Prostate gland (tissue), 2 donors: ENCODE measurements at regions not wholly inside any gene's neighbourhood (a gene's known extent, or its start where the extent isn't known, plus 50 kb on each side); places are given as distances from the start of the nearest gene placed in this dataset.

ENCODE experiments used
- CTCF ChIP-seq, 4 experiments: fragments of 200-600 bp in 2 of 4; fragments of 450-650 bp in 2 of 4; sonication (generic) in 2 of 4; IDR thresholded peaks; 1 replicate in 3 of 4; 2 replicates in 1 of 4; pipeline ENCODE4 v1.5.1; 2016 to 2019; ENCODE audit warnings: antibody characterized with exemption in 4 of 4, mild to moderate bottlenecking in 2 of 4, moderate library complexity in 2 of 4
- POLR2A ChIP-seq: fragments of 450-650 bp; IDR thresholded peaks from one replicate; pipeline ENCODE4 v1.6.1; 2016; ENCODE audit warnings: antibody characterized with exemption, mild to moderate bottlenecking
- POLR2AphosphoS5 ChIP-seq: sonication (generic); formaldehyde crosslinking; IDR thresholded peaks from one replicate; pipeline ENCODE4 v1.6.1; 2017; ENCODE audit warnings: antibody characterized with exemption

DNA sequence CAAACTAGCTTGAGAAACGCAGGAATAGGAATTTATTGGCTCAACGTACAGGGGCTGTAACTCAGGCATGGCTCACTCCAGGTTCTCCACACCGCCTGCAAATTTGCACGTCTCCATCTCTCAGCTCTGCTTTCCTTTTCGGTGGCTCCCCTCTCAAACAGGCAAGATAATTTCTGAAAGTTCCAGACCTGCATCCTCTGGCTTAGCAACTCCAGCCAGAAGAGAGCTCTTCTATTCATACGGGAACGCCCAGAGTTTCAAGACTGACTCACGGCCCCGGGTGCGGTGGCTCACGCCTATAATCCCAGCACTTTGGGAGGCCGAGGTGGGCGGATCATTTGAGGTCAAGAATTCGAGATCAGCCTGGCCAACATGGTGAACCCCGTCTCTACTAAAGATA is 139.7 kb upstream of the BNIP2 start:
- no peak for TF ChIP-seq CTCF (IDR thresholded peaks at IDR 0.05)
- TF ChIP-seq POLR2AphosphoS5: no peak
- no peak for TF ChIP-seq POLR2A
